Transverse colon (tissue), 4 donors: ENCODE measurements at regions not wholly inside any gene's neighbourhood (a gene's known extent, or its start where the extent isn't known, plus 50 kb on each side); places are given as distances from the start of the nearest gene placed in this dataset.

Experiments used
- CTCF ChIP-seq, 5 experiments: fragments of 200-600 bp in 3 of 5; fragments of 450-650 bp in 2 of 5; sonication (generic) in 3 of 5; IDR thresholded peaks; 1 replicate in 2 of 5; 2 replicates in 3 of 5; pipeline ENCODE4 v1.5.1; 2016 to 2017; ENCODE audit warnings: antibody characterized with exemption in 5 of 5, inconsistent platforms in 3 of 5, mild to moderate bottlenecking in 2 of 5, moderate library complexity in 1 of 5
- EP300 ChIP-seq: sonication (generic); formaldehyde crosslinking; IDR thresholded peaks from one replicate; pipeline ENCODE4 v1.6.1; 2017; ENCODE audit warnings: antibody characterized with exemption, low read depth
- POLR2A ChIP-seq: fragments of 450-650 bp; IDR thresholded peaks from one replicate; pipeline ENCODE4 v1.6.1; 2016; ENCODE audit warnings: antibody characterized with exemption, mild to moderate bottlenecking, moderate library complexity
- POLR2AphosphoS5 ChIP-seq, 3 donors: sonication (generic); formaldehyde crosslinking; IDR thresholded peaks; one replicate each; pipeline ENCODE4 v1.6.1; 2016; ENCODE audit warnings: antibody characterized with exemption in 3 of 3

GRCh38 chr1:221089803-221090202, 210.6 kb downstream of the HLX start:
- TF ChIP-seq CTCF (IDR thresholded peaks at IDR 0.05) (no peak), EP300 (no peak), POLR2AphosphoS5 (IDR thresholded peaks at IDR 0.05) (no peak), POLR2A (no peak)
